ENCODE measurements at regions not wholly inside any gene's neighbourhood (a gene's known extent, or its start where the extent isn't known, plus 50 kb on each side); places are given as distances from the start of the nearest gene placed in this dataset.

GRCh38 chr13:73729046-73729445 is 405.2 kb downstream of the KLF12 start:
- Mint-ChIP-seq H3K4me3 (no peak overlapping the region), H3K9me3 (ENCODE audit: low read depth) (no peaks in the 10 kb centered on the region), H3K36me3 (ENCODE audit: low read depth) (peaks cover 16% of the 10 kb centered on the region), H3K4me1 (peaks cover 4% of the 10 kb centered on the region), H3K27ac (no peak overlapping the region), H3K27me3 (no peaks in the 10 kb centered on the region)
- no peak for DNase-seq
- intact Hi-C loops (cut with DNase I, micrococcal nuclease), result loop anchor here in 1 of 2 experiments (10.0 kb wide), 1 partner anchor 1486 kb away; no protein-coding TSS in a partner anchor
- ChIA-PET POLR2A (no interaction called here), CTCF (no interaction called here)
- ATAC-seq, result no peak

DNA sequence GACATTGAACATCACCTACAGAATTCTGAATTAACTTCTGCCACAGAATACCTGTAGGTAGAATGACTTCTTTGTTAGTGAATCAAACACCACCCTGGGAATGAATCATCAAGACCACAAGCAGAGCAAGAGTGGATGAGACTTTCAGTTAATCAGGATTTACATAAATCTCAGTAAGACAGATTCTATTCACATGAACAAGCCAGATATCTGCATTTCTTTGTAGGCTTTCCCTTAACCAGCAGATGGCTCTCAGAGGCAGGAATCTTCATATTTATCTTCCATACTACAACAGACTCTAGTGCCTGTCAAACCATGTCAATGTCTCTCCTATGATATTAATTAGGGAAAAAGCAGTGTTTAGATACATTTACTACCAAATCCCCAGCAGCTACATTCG is 412.1 kb downstream of the KLF12 start:
- Mint-ChIP-seq H3K9me3 (ENCODE audit: low read depth) (no peaks in the 10 kb centered on the region), H3K4me3 (no peak overlapping the region), H3K27me3 (no peaks in the 10 kb centered on the region), H3K27ac (no peak overlapping the region), H3K36me3 (ENCODE audit: low read depth) (peaks cover 8% of the 10 kb centered on the region), H3K4me1 (peaks cover 47% of the 10 kb centered on the region)
- DNase-seq, result peak; percentile 22
- ChIA-PET CTCF (interaction anchor here (0.8 to 1.5 kb wide), 3 partner anchors 10 to 34 kb away, joined by 3 to 8 read pairs (median 4); no protein-coding TSS in a partner anchor), POLR2A (no interaction called here)
- peak; percentile 92 for ATAC-seq
- intact Hi-C loops (cut with DNase I, micrococcal nuclease), result loop anchor here in 1 of 2 experiments (10.0 kb wide), 1 partner anchor 1493 kb away; no protein-coding TSS in a partner anchor

- ChIA-PET CTCF (interaction anchor here (0.6 to 1.1 kb wide), 2 partner anchors 45 to 201 kb away, joined by 3 to 4 read pairs; no protein-coding TSS in a partner anchor), POLR2A (no interaction called here)
- DNase-seq, result no peak
- intact Hi-C loops (cut with DNase I, micrococcal nuclease), result loop anchor here in 1 of 2 experiments (10.0 kb wide), 1 partner anchor 1493 kb away; no protein-coding TSS in a partner anchor
- Mint-ChIP-seq H3K27ac (no peak overlapping the region), H3K27me3 (no peaks in the 10 kb centered on the region), H3K36me3 (ENCODE audit: low read depth) (peaks cover 7% of the 10 kb centered on the region), H3K4me3 (no peak overlapping the region), H3K4me1 (peaks cover 52% of the 10 kb centered on the region), H3K9me3 (ENCODE audit: low read depth) (no peaks in the 10 kb centered on the region)
- no peak for ATAC-seq
These were observed 412.6 kb downstream of the KLF12 start for GRCh38 chr13:73721571-73721970.

- intact Hi-C loops (cut with DNase I, micrococcal nuclease), result loop anchor here in 1 of 2 experiments (10.0 kb wide), 1 partner anchor 1494 kb away; no protein-coding TSS in a partner anchor
These were observed 413.9 kb downstream of the KLF12 start for GRCh38 chr13:73720216-73720840.

GRCh38 chr13:73718246-73718645 is 416.0 kb downstream of the KLF12 start:
- no peaks in the 10 kb centered on the region for H3K9me3 Mint-ChIP-seq (ENCODE audit: low read depth)
- no peak for DNase-seq
- ATAC-seq, result no peak
- peaks cover 26% of the 10 kb centered on the region for H3K36me3 Mint-ChIP-seq (ENCODE audit: low read depth)
- intact Hi-C loops (cut with DNase I, micrococcal nuclease), result loop anchor here (5.0 to 10.0 kb wide), 9 partner anchors 214 to 1649 kb away; partner anchors contain the start of genes DIS3 (in 1 of the 2) and PIBF1 (in 1 of the 2)
- ChIA-PET CTCF (interaction anchor here (0.7 to 1.6 kb wide), 2 partner anchors 13 to 272 kb away, joined by 3 to 5 read pairs; no protein-coding TSS in a partner anchor), POLR2A (no interaction called here)
- H3K4me3 Mint-ChIP-seq, result no peak overlapping the region
- peaks cover 78% of the 10 kb centered on the region for H3K4me1 Mint-ChIP-seq
- no peak overlapping the region for H3K27ac Mint-ChIP-seq
- no peaks in the 10 kb centered on the region for H3K27me3 Mint-ChIP-seq

More at GRCh38 chr13:73720216-73720840, 413.9 kb downstream of the KLF12 start:
- ChIA-PET POLR2A (no interaction called here), CTCF (interaction anchor here (0.9 to 1.1 kb wide), 2 partner anchors 10 to 47 kb away, joined by 3 read pairs; no protein-coding TSS in a partner anchor)
- DNase-seq, result no peak
- Mint-ChIP-seq H3K27me3 (no peaks in the 10 kb centered on the region), H3K9me3 (ENCODE audit: low read depth) (no peaks in the 10 kb centered on the region), H3K4me3 (no peak overlapping the region), H3K36me3 (ENCODE audit: low read depth) (peaks cover 11% of the 10 kb centered on the region), H3K4me1 (peaks cover 64% of the 10 kb centered on the region), H3K27ac (no peak overlapping the region)
- no peak for ATAC-seq

DNA sequence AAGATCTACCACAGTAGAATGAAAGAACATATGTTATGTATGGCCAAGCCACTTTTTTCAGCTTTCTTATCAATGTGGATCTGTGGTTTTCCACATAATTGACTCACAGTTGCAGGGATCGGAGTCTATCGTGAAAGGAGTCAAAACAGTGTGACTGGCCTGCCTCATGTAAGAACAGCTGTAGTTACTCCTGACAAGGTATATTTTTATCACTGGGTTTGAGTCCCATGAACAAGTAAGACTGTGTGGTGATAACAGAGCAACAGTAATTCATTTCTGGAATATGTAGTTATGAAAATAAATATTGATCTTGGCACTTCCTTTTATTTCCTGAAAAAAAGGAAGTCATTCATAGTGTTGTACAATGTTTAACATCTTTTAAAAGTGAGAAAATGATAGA is 416.6 kb downstream of the KLF12 start:
- H3K27me3 Mint-ChIP-seq, result no peaks in the 10 kb centered on the region
- H3K4me3 Mint-ChIP-seq, result no peak overlapping the region
- CTCF ChIA-PET, result interaction anchor here (0.6 to 1.6 kb wide), 2 partner anchors 13 to 614 kb away, joined by 3 to 5 read pairs; no protein-coding TSS in a partner anchor
- H3K9me3 Mint-ChIP-seq (ENCODE audit: low read depth), result no peaks in the 10 kb centered on the region
- DNase-seq, result peak; percentile 17
- ATAC-seq, result peak; percentile 35
- no peak overlapping the region for H3K27ac Mint-ChIP-seq
- H3K36me3 Mint-ChIP-seq (ENCODE audit: low read depth), result peaks cover 30% of the 10 kb centered on the region
- intact Hi-C loops (cut with DNase I, micrococcal nuclease), result loop anchor here (2.0 to 10.0 kb wide), 12 partner anchors 15 to 1650 kb away; partner anchors contain the start of genes DIS3 (in 1 of the 2) and PIBF1 (in 1 of the 2)
- POLR2A ChIA-PET, result no interaction called here
- H3K4me1 Mint-ChIP-seq, result peaks cover 72% of the 10 kb centered on the region

GRCh38 chr13:73715911-73716510 is 418.2 kb downstream of the KLF12 start:
- ChIA-PET POLR2A (interaction anchor here (2.5 kb wide), 1 partner anchor 13 kb away, joined by 10 read pairs; no protein-coding TSS in a partner anchor), CTCF (interaction anchor here (0.7 to 2.0 kb wide), 2 partner anchors 14 kb away, joined by 3 to 12 read pairs; no protein-coding TSS in a partner anchor)
- H3K9me3 Mint-ChIP-seq (ENCODE audit: low read depth), result no peaks in the 10 kb centered on the region
- no peak for DNase-seq
- no peaks in the 10 kb centered on the region for H3K27me3 Mint-ChIP-seq
- H3K4me1 Mint-ChIP-seq, result peaks cover 59% of the 10 kb centered on the region
- peak overlapping the region; percentile 50 for H3K4me3 Mint-ChIP-seq
- intact Hi-C loops (cut with DNase I, micrococcal nuclease), result loop anchor here (1.0 to 10.0 kb wide), 14 partner anchors 13 to 1651 kb away; partner anchors contain the start of genes DIS3 (in 1 of the 2) and PIBF1 (in 1 of the 2)
- peak overlapping the region; percentile 83 for H3K27ac Mint-ChIP-seq
- H3K36me3 Mint-ChIP-seq (ENCODE audit: low read depth), result peaks cover 38% of the 10 kb centered on the region
- ATAC-seq, result peak; percentile 67

- H3K9me3 Mint-ChIP-seq (ENCODE audit: low read depth), result no peaks in the 10 kb centered on the region
- H3K4me1 Mint-ChIP-seq, result peaks cover 53% of the 10 kb centered on the region
- H3K4me3 Mint-ChIP-seq, result peak overlapping the region; percentile 50
- CTCF ChIA-PET, result interaction anchor here (0.7 to 2.0 kb wide), 4 partner anchors 13 to 845 kb away, joined by 3 to 12 read pairs (median 4); no protein-coding TSS in a partner anchor
- intact Hi-C loops (cut with DNase I, micrococcal nuclease), result loop anchor here (1.0 to 10.0 kb wide), 12 partner anchors 13 to 1652 kb away; partner anchors contain the start of genes DIS3 (in 1 of the 2) and PIBF1 (in 1 of the 2)
- no peaks in the 10 kb centered on the region for H3K27me3 Mint-ChIP-seq
- H3K27ac Mint-ChIP-seq, result peak overlapping the region; percentile 83
- peaks cover 41% of the 10 kb centered on the region for H3K36me3 Mint-ChIP-seq (ENCODE audit: low read depth)
- ATAC-seq (peak; percentile 85), DNase-seq (peak; percentile 68)
- POLR2A ChIA-PET, result interaction anchor here (2.5 kb wide), 1 partner anchor 13 kb away, joined by 10 read pairs; no protein-coding TSS in a partner anchor
These were observed 418.9 kb downstream of the KLF12 start for GRCh38 chr13:73715114-73715910.

DNA sequence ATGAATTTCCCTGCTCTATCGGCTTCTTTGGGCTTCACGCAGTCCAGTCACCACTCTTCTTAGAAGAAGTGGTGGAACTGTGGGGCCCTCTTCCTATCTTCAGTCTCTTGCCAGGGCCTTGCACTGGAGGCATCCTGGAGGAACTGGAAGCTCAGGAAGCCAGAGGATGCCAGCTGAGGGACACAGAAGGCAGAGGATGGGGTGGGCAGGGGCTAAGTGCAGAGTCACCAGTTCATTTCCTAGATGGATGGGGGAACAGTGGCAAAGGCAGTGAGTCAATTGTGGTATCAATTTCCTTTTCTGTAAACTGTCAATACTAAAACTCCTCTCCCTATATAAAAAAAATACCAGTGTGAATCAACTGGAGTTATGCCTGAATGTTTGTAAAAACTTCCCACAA is 419.7 kb downstream of the KLF12 start:
- ChIA-PET CTCF (interaction anchor here (1.0 to 1.2 kb wide), 2 partner anchors 31 to 844 kb away, joined by 3 to 4 read pairs; no protein-coding TSS in a partner anchor), POLR2A (interaction anchor here (2.5 kb wide), 1 partner anchor 12 kb away, joined by 10 read pairs; no protein-coding TSS in a partner anchor)
- H3K4me1 Mint-ChIP-seq, result peaks cover 53% of the 10 kb centered on the region

DNA sequence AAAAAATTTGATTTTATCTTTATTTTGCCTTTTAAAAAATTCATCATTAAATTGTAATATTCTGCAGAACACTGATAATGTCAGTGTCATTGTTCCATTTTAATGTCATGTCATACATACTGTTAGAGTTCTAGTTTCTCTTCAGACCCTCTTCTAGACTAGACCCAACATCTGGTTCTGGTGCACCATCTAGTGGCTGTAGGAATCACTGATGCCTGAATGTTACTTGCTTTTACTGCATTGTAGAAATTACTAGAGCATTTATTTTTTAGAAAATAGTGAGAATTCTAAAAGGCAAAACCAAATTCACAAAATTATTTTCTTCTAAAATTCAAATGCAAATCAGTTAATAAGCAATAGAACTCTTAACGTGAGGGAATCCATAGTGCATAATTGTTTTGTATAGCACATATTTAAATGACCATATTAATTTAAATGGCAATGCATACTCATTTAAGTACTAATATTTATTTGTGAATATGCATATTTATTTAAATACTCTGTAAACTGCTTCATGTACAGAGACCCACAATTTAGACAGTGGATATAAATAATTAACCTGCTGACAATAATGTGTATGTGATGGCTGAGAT is 425.7 kb downstream of the KLF12 start:
- no peak overlapping the region for H3K27ac Mint-ChIP-seq
- H3K4me1 Mint-ChIP-seq, result peaks cover 15% of the 10 kb centered on the region
- no peak overlapping the region for H3K4me3 Mint-ChIP-seq
- CTCF ChIA-PET, result no interaction called here
- ATAC-seq (peak; percentile 84), DNase-seq (peak; percentile 66)
- intact Hi-C loops (cut with DNase I, micrococcal nuclease), result loop anchor here (1.0 to 10.0 kb wide), 8 partner anchors 174 to 1066 kb away; partner anchors contain the start of gene KLF5 (in 1 of the 2)
- peaks cover 26% of the 10 kb centered on the region for H3K36me3 Mint-ChIP-seq (ENCODE audit: low read depth)
- H3K27me3 Mint-ChIP-seq, result no peaks in the 10 kb centered on the region
- POLR2A ChIA-PET, result no interaction called here
- H3K9me3 Mint-ChIP-seq (ENCODE audit: low read depth), result no peaks in the 10 kb centered on the region

More for the DNA sequence above, 419.7 kb downstream of the KLF12 start:
- peak; percentile 10 for DNase-seq
- Mint-ChIP-seq H3K9me3 (ENCODE audit: low read depth) (no peaks in the 10 kb centered on the region), H3K4me3 (no peak overlapping the region), H3K27ac (no peak overlapping the region), H3K27me3 (no peaks in the 10 kb centered on the region), H3K36me3 (ENCODE audit: low read depth) (peaks cover 41% of the 10 kb centered on the region)
- ATAC-seq, result peak; percentile 25
- intact Hi-C loops (cut with DNase I, micrococcal nuclease), result loop anchor here (2.0 to 10.0 kb wide), 4 partner anchors 294 to 1610 kb away; partner anchors contain the start of genes DIS3 (in 1 of the 2) and PIBF1 (in 1 of the 2)
